NCI-H748 (cell line): ENCODE measurements at regions not wholly inside any gene's neighbourhood (a gene's known extent, or its start where the extent isn't known, plus 50 kb on each side); places are given as distances from the start of the nearest gene placed in this dataset.

Experiments
- DNase-seq: peaks from one replicate; lab custom pipeline; 2025; ENCODE audit not compliant: unreplicated experiment; lab: John Stamatoyannopoulos, UW

GRCh38 chr11:34564406-34564805 lies 50.8 kb upstream of the ELF5 start:
- no peak for DNase-seq

- DNase-seq = no peak
Measured at GRCh38 chr11:34564807-34565241, 51.2 kb upstream of the ELF5 start.

DNA sequence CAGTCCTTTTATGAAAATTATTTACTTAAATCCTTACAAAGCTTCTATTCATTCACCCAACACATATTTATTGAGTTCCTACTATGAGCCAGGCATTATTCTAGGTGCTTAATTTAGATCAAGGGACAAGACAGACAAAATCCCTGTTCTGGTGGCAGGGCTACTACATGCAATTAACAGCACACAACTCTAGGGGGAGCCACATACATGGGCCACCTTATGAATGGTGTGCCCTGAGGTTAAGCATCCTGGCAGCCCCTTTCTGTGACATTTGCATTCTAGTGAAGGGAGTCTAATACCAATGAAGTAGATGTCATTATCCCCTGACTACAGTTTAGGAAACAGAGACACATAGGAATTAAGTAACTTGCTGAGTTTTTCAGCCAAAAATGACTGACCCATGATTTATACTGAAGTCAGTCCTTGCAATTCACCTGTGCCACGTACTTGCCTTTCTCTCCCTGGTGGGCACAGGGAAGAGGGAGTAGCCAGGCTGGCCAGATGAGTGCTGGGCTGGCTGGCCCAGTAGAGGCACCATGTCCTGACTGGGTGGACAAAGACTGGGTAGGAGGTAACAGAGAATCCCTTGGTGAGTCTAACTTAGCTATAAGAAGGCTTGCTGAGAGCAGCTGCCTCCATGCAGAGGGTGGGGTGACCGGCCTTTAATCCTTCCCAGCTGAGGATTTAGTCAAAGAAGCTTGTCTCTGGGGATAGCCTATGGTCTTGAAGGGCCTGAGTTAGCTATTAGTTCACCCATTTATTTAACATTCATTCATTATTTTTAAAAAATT lies 52.0 kb upstream of the ELF5 start:
- peak; percentile 49 for DNase-seq

GRCh38 chr11:34566208-34566551 lies 52.6 kb upstream of the ELF5 start:
- DNase-seq = no peak

DNA sequence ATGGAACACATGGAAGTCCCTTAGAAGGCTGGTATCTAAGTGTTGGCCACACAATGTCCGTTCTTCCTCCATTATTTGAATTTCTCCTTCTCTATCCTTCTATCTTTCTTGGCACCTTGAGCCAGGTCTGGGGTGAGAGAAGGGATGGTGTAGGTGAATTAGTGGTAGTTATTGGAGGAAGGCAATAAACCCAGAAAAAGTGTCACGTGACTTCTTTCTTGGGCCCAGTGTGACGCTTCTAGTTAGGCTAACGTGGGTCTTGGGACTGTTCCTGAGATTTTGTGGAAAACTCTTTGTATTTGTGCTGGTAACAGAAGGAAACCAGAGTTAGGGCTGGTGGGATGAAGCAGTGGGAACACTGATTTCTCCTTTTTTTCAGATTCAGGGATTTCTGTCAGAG lies 53.1 kb upstream of the ELF5 start:
- no peak for DNase-seq

DNA sequence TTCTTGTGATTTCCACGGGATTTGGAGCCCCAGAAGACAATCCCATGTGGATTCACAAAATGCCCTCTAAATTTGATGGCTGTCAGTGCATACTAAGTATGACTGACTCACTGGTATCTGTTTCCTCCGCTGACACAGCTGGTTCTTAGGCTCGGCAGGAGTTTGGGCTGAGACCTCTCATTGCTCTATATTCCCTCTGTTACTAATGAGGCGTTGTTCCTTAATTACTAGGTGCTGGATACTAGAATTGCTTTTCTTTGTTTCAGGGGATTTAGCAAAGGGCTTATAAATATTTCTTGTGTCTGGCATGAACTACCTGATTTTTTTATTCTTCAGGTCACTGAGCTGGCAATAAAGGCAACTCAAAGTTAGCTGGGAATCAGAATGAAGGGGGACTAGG lies 53.2 kb upstream of the EHF start:
- no peak for DNase-seq

GRCh38 chr11:34570584-34570983 lies 50.3 kb upstream of the EHF start:
- DNase-seq = no peak
